ENCODE measurements at regions not wholly inside any gene's neighbourhood (a gene's known extent, or its start where the extent isn't known, plus 50 kb on each side); places are given as distances from the start of the nearest gene placed in this dataset.

- Histone ChIP-seq H3K4me2 (replicated peaks; ENCODE audit: low read depth, low read length, poor library complexity, severe bottlenecking) (no peak overlapping the region), H3K79me2 (ENCODE audit: control insufficient read depth, insufficient read depth, low read length) (no peaks in the 10 kb centered on the region), H3K36me3 (replicated peaks in 1 of 2; ENCODE audit: control extremely low read depth in 1 of 2, control insufficient read depth in 1 of 2, extremely low read depth in 1 of 2, insufficient read depth in 2 of 2, low read length in 1 of 2) (no peaks in the 10 kb centered on the region), H4K20me1 (ENCODE audit: control insufficient read depth, insufficient read depth, low read length, poor library complexity, severe bottlenecking) (no peaks in the 10 kb centered on the region), H3K9me3 (ENCODE audit: control extremely low read depth in 1 of 3, control insufficient read depth in 2 of 3, insufficient read depth in 1 of 3, low read length in 2 of 3) (no peaks in the 10 kb centered on the region), H3K4me3 (ENCODE audit: control extremely low read depth in 1 of 5, extremely low read depth in 1 of 5, insufficient read depth in 1 of 5, low read depth in 2 of 5, low read length in 4 of 5) (no peak overlapping the region), H2AFZ (ENCODE audit: insufficient read depth, low read depth, low read length, poor library complexity, severe bottlenecking) (no peak overlapping the region), H3K9ac (ENCODE audit: low read length) (no peak overlapping the region), H3K27me3 (replicated peaks in 1 of 4; ENCODE audit: control extremely low read depth in 1 of 4, control insufficient read depth in 3 of 4, insufficient read depth in 4 of 4, low read length in 3 of 4) (peaks cover 0 to 4% (median 0%) of the 10 kb centered on the region in 4 experiments), H3K4me1 (ENCODE audit: control insufficient read depth in 2 of 2, insufficient read depth in 2 of 2, low read length in 2 of 2) (no peaks in the 10 kb centered on the region), H3K27ac (ENCODE audit: low read length in 2 of 2) (no peak overlapping the region)
- intact Hi-C loops (cut with micrococcal nuclease): no loop called here
- Mint-ChIP-seq H3K4me1 (no peaks in the 10 kb centered on the region), H3K27ac (no peak overlapping the region), H3K4me3 (no peak overlapping the region), H3K9me3 (ENCODE audit: insufficient read depth) (no peaks in the 10 kb centered on the region), H3K27me3 (peaks cover 9% of the 10 kb centered on the region)
- no peak for ATAC-seq (ENCODE audit: low read depth)
- DNase-seq: no peak
- ChIA-PET POLR2A (no interaction called here), CTCF (no interaction called here)
- TF ChIP-seq EZH2 (IDR thresholded peaks at IDR 0.05; ENCODE audit: borderline replicate concordance, insufficient read depth, low read depth, low read length, poor library complexity, severe bottlenecking): no peak
- TF ChIP-seq, protein P1, sequence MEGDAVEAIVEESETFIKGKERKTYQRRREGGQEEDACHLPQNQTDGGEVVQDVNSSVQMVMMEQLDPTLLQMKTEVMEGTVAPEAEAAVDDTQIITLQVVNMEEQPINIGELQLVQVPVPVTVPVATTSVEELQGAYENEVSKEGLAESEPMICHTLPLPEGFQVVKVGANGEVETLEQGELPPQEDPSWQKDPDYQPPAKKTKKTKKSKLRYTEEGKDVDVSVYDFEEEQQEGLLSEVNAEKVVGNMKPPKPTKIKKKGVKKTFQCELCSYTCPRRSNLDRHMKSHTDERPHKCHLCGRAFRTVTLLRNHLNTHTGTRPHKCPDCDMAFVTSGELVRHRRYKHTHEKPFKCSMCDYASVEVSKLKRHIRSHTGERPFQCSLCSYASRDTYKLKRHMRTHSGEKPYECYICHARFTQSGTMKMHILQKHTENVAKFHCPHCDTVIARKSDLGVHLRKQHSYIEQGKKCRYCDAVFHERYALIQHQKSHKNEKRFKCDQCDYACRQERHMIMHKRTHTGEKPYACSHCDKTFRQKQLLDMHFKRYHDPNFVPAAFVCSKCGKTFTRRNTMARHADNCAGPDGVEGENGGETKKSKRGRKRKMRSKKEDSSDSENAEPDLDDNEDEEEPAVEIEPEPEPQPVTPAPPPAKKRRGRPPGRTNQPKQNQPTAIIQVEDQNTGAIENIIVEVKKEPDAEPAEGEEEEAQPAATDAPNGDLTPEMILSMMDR (IDR thresholded peaks at IDR 0.05): no peak
- 94% methylated on average over 7 of the region's 8 CpGs for WGBS (ENCODE audit: insufficient coverage)
These were observed 86.5 kb upstream of the LAPTM4A start for GRCh38 chr2:20137884-20138283.

- Mint-ChIP-seq H3K27me3 (peaks cover 13% of the 10 kb centered on the region), H3K4me3 (no peak overlapping the region), H3K27ac (no peak overlapping the region), H3K9me3 (ENCODE audit: insufficient read depth) (no peaks in the 10 kb centered on the region), H3K4me1 (no peaks in the 10 kb centered on the region)
- 79% methylated on average over 9 of the region's 10 CpGs for WGBS (ENCODE audit: insufficient coverage)
- Histone ChIP-seq H3K4me2 (replicated peaks; ENCODE audit: low read depth, low read length, poor library complexity, severe bottlenecking) (no peak overlapping the region), H3K9ac (ENCODE audit: low read length) (no peak overlapping the region), H3K79me2 (ENCODE audit: control insufficient read depth, insufficient read depth, low read length) (no peaks in the 10 kb centered on the region), H2AFZ (ENCODE audit: insufficient read depth, low read depth, low read length, poor library complexity, severe bottlenecking) (no peak overlapping the region), H3K4me1 (ENCODE audit: control insufficient read depth in 2 of 2, insufficient read depth in 2 of 2, low read length in 2 of 2) (no peaks in the 10 kb centered on the region), H3K4me3 (ENCODE audit: control extremely low read depth in 1 of 5, extremely low read depth in 1 of 5, insufficient read depth in 1 of 5, low read depth in 2 of 5, low read length in 4 of 5) (no peak overlapping the region), H4K20me1 (ENCODE audit: control insufficient read depth, insufficient read depth, low read length, poor library complexity, severe bottlenecking) (no peaks in the 10 kb centered on the region), H3K36me3 (replicated peaks in 1 of 2; ENCODE audit: control extremely low read depth in 1 of 2, control insufficient read depth in 1 of 2, extremely low read depth in 1 of 2, insufficient read depth in 2 of 2, low read length in 1 of 2) (no peaks in the 10 kb centered on the region), H3K9me3 (ENCODE audit: control extremely low read depth in 1 of 3, control insufficient read depth in 2 of 3, insufficient read depth in 1 of 3, low read length in 2 of 3) (no peaks in the 10 kb centered on the region), H3K27me3 (replicated peaks in 1 of 4; ENCODE audit: control extremely low read depth in 1 of 4, control insufficient read depth in 3 of 4, insufficient read depth in 4 of 4, low read length in 3 of 4) (peaks cover 0 to 4% (median 0%) of the 10 kb centered on the region in 4 experiments), H3K27ac (ENCODE audit: low read length in 2 of 2) (no peak overlapping the region)
- ChIA-PET CTCF (no interaction called here), POLR2A (no interaction called here)
- TF ChIP-seq, protein P1 (IDR thresholded peaks at IDR 0.05): no peak
- no peak for TF ChIP-seq EZH2 (IDR thresholded peaks at IDR 0.05; ENCODE audit: borderline replicate concordance, insufficient read depth, low read depth, low read length, poor library complexity, severe bottlenecking)
- intact Hi-C loops (cut with micrococcal nuclease): no loop called here
- DNase-seq: no peak
- ATAC-seq (ENCODE audit: low read depth): no peak
These were observed 85.7 kb upstream of the LAPTM4A start for GRCh38 chr2:20137131-20137571.

All from B cell (primary cell).